Activated CD4-positive, alpha-beta T cell treated with anti-CD3 and anti-CD28 coated beads, Interleukin-2, amount 10 ng/mL, durations not matched to agents 24 days and 14 days (primary cell): ENCODE measurements at regions not wholly inside any gene's neighbourhood (a gene's known extent, or its start where the extent isn't known, plus 50 kb on each side); places are given as distances from the start of the nearest gene placed in this dataset.
"Not testable (repeated sequence)": the region's sequence is repeated elsewhere in the genome, so short reads cannot be mapped to it uniquely, and the experiment has no call there.

Experiments
- DNase-seq: peaks from one replicate; pipeline ENCODE4 v3.0.0; 2022
- H3K27ac Mint-ChIP-seq: one replicate; pipeline ENCODE4 v1.8.0; 2022; ENCODE audit warnings: mild to moderate bottlenecking, mixed read lengths
- H3K27me3 Mint-ChIP-seq: one replicate; pipeline ENCODE4 v1.8.0; 2022; ENCODE audit warnings: mixed read lengths
- H3K36me3 Mint-ChIP-seq: one replicate; pipeline ENCODE4 v1.8.0; 2022; ENCODE audit warnings: low read depth, mild to moderate bottlenecking, mixed read lengths
- H3K4me1 Mint-ChIP-seq: one replicate; pipeline ENCODE4 v1.8.0; 2021; ENCODE audit warnings: mixed read lengths
- H3K4me3 Mint-ChIP-seq: one replicate; pipeline ENCODE4 v1.8.0; 2022; ENCODE audit warnings: mild to moderate bottlenecking, moderate library complexity, mixed read lengths
- H3K9me3 Mint-ChIP-seq: one replicate; pipeline ENCODE4 v1.8.0; 2021; ENCODE audit warnings: mixed read lengths
- intact Hi-C: fragments of 100-400 bp; cut with micrococcal nuclease; formaldehyde crosslinking; loops from one replicate; pipeline ENCODE4 v1.15.1; 2023

- intact Hi-C loops, result no loop called here
- DNase-seq, result no peak
- Mint-ChIP-seq H3K9me3 (no peaks in the 10 kb centered on the region), H3K4me1 (no peaks in the 10 kb centered on the region), H3K27ac (no peak overlapping the region), H3K4me3 (no peak overlapping the region), H3K27me3 (no peaks in the 10 kb centered on the region), H3K36me3 (no peaks in the 10 kb centered on the region)
These were observed 116.8 kb upstream of the FAM78B start for GRCh38 chr1:166283600-166283999.

- Mint-ChIP-seq H3K36me3 (no peaks in the 10 kb centered on the region), H3K4me1 (no peaks in the 10 kb centered on the region), H3K27ac (no peak overlapping the region), H3K27me3 (no peaks in the 10 kb centered on the region), H3K4me3 (no peak overlapping the region), H3K9me3 (no peaks in the 10 kb centered on the region)
- DNase-seq, result no peak
- intact Hi-C loops, result no loop called here
These were observed 122.7 kb upstream of the FAM78B start for GRCh38 chr1:166289309-166290050.

- DNase-seq, result no peak
- H3K27me3 Mint-ChIP-seq, result no peaks in the 10 kb centered on the region
- H3K36me3 Mint-ChIP-seq, result no peaks in the 10 kb centered on the region
- H3K9me3 Mint-ChIP-seq, result no peaks in the 10 kb centered on the region
- intact Hi-C loops, result no loop called here
- no peak overlapping the region for H3K27ac Mint-ChIP-seq
- no peak overlapping the region for H3K4me3 Mint-ChIP-seq
- H3K4me1 Mint-ChIP-seq, result no peaks in the 10 kb centered on the region
These were observed 128.9 kb upstream of the FAM78B start for GRCh38 chr1:166295656-166296055.

- no peaks in the 10 kb centered on the region for H3K27me3 Mint-ChIP-seq
- H3K36me3 Mint-ChIP-seq, result no peaks in the 10 kb centered on the region
- intact Hi-C loops, result no loop called here
- H3K4me1 Mint-ChIP-seq, result no peaks in the 10 kb centered on the region
- DNase-seq, result no peak
- H3K27ac Mint-ChIP-seq, result no peak overlapping the region
- no peaks in the 10 kb centered on the region for H3K9me3 Mint-ChIP-seq
- H3K4me3 Mint-ChIP-seq, result no peak overlapping the region
These were observed 131.2 kb upstream of the FAM78B start for GRCh38 chr1:166297993-166298392.

- no peak for DNase-seq
- no peaks in the 10 kb centered on the region for H3K4me1 Mint-ChIP-seq
- no peaks in the 10 kb centered on the region for H3K9me3 Mint-ChIP-seq
- H3K27me3 Mint-ChIP-seq, result no peaks in the 10 kb centered on the region
- intact Hi-C loops, result no loop called here
- no peak overlapping the region for H3K27ac Mint-ChIP-seq
- H3K4me3 Mint-ChIP-seq, result no peak overlapping the region
- H3K36me3 Mint-ChIP-seq, result no peaks in the 10 kb centered on the region
These were observed 134.0 kb upstream of the FAM78B start for GRCh38 chr1:166300767-166301166.

- Mint-ChIP-seq H3K36me3 (no peaks in the 10 kb centered on the region), H3K27ac (no peak overlapping the region), H3K4me1 (no peaks in the 10 kb centered on the region), H3K27me3 (no peaks in the 10 kb centered on the region), H3K4me3 (no peak overlapping the region), H3K9me3 (no peaks in the 10 kb centered on the region)
- intact Hi-C loops, result no loop called here
- DNase-seq, result no peak
These were observed 136.4 kb upstream of the FAM78B start for GRCh38 chr1:166302989-166303758.

- H3K27me3 Mint-ChIP-seq, result no peaks in the 10 kb centered on the region
- H3K4me1 Mint-ChIP-seq, result no peaks in the 10 kb centered on the region
- DNase-seq, result no peak
- H3K27ac Mint-ChIP-seq, result no peak overlapping the region
- intact Hi-C loops, result no loop called here
- no peaks in the 10 kb centered on the region for H3K9me3 Mint-ChIP-seq
- no peaks in the 10 kb centered on the region for H3K36me3 Mint-ChIP-seq
- H3K4me3 Mint-ChIP-seq, result no peak overlapping the region
These were observed 137.3 kb upstream of the FAM78B start for GRCh38 chr1:166304131-166304530.

- no peaks in the 10 kb centered on the region for H3K36me3 Mint-ChIP-seq
- no peak overlapping the region for H3K4me3 Mint-ChIP-seq
- no peak overlapping the region for H3K27ac Mint-ChIP-seq
These were observed 138.6 kb upstream of the FAM78B start for GRCh38 chr1:166305371-166305770.

GRCh38 chr1:166307261-166308188 is 140.7 kb upstream of the FAM78B start:
- Mint-ChIP-seq H3K27ac (no peak overlapping the region), H3K4me1 (no peaks in the 10 kb centered on the region), H3K4me3 (no peak overlapping the region), H3K36me3 (no peaks in the 10 kb centered on the region), H3K27me3 (no peaks in the 10 kb centered on the region), H3K9me3 (no peaks in the 10 kb centered on the region)
- intact Hi-C loops, result no loop called here
- DNase-seq, result no peak

More at GRCh38 chr1:166305371-166305770, 138.6 kb upstream of the FAM78B start:
- no peak for DNase-seq
- no peaks in the 10 kb centered on the region for H3K9me3 Mint-ChIP-seq
- H3K4me1 Mint-ChIP-seq, result no peaks in the 10 kb centered on the region
- intact Hi-C loops, result no loop called here
- H3K27me3 Mint-ChIP-seq, result no peaks in the 10 kb centered on the region

- intact Hi-C loops, H3K27me3 Mint-ChIP-seq, H3K4me3 Mint-ChIP-seq, H3K9me3 Mint-ChIP-seq, H3K4me1 Mint-ChIP-seq, H3K36me3 Mint-ChIP-seq, H3K27ac Mint-ChIP-seq, DNase-seq: not testable (repeated sequence)
These were observed 149.5 kb upstream of the FAM78B start for GRCh38 chr1:166316306-166316705.

- DNase-seq, result no peak
- Mint-ChIP-seq H3K4me1 (no peaks in the 10 kb centered on the region), H3K27me3 (no peaks in the 10 kb centered on the region), H3K27ac (no peak overlapping the region), H3K9me3 (no peaks in the 10 kb centered on the region), H3K36me3 (no peaks in the 10 kb centered on the region), H3K4me3 (no peak overlapping the region)
- intact Hi-C loops, result no loop called here
These were observed 155.7 kb upstream of the FAM78B start for GRCh38 chr1:166322470-166322869.

GRCh38 chr1:166327886-166328285 is 161.1 kb upstream of the FAM78B start:
- no peaks in the 10 kb centered on the region for H3K36me3 Mint-ChIP-seq
- H3K27me3 Mint-ChIP-seq, result no peaks in the 10 kb centered on the region
- H3K4me3 Mint-ChIP-seq, result no peak overlapping the region
- no peak overlapping the region for H3K27ac Mint-ChIP-seq
- intact Hi-C loops, result no loop called here
- DNase-seq, result peak; percentile 30
- H3K9me3 Mint-ChIP-seq, result no peaks in the 10 kb centered on the region
- no peaks in the 10 kb centered on the region for H3K4me1 Mint-ChIP-seq

- H3K27ac Mint-ChIP-seq, result no peak overlapping the region
- H3K4me1 Mint-ChIP-seq, result no peaks in the 10 kb centered on the region
- DNase-seq, result no peak
- H3K4me3 Mint-ChIP-seq, result no peak overlapping the region
- H3K27me3 Mint-ChIP-seq, result no peaks in the 10 kb centered on the region
- no peaks in the 10 kb centered on the region for H3K36me3 Mint-ChIP-seq
- intact Hi-C loops, result no loop called here
- H3K9me3 Mint-ChIP-seq, result no peaks in the 10 kb centered on the region
These were observed 162.2 kb upstream of the FAM78B start for GRCh38 chr1:166328956-166329355.

GRCh38 chr1:166330096-166330495 is 163.3 kb upstream of the FAM78B start:
- H3K27me3 Mint-ChIP-seq, result peaks cover 2% of the 10 kb centered on the region
- no peaks in the 10 kb centered on the region for H3K9me3 Mint-ChIP-seq
- H3K4me1 Mint-ChIP-seq, result no peaks in the 10 kb centered on the region
- H3K36me3 Mint-ChIP-seq, result no peaks in the 10 kb centered on the region
- peak; percentile 9 for DNase-seq
- no peak overlapping the region for H3K4me3 Mint-ChIP-seq
- intact Hi-C loops, result no loop called here
- H3K27ac Mint-ChIP-seq, result no peak overlapping the region
